CD4-positive, alpha-beta T cell (primary cell): ENCODE measurements at regions not wholly inside any gene's neighbourhood (a gene's known extent, or its start where the extent isn't known, plus 50 kb on each side); places are given as distances from the start of the nearest gene placed in this dataset.

Experiments used
- ATAC-seq: fragments of 200-7000 bp; cut with Tn5 transposase; one replicate; pipeline ENCODE4 v1.10.0; 2022; ENCODE audit warnings: mild to moderate bottlenecking; ENCODE audit not compliant: poor library complexity
- CTCF ChIA-PET: fragments of 350-600 bp; sonication (Branson Sonifier 250); formaldehyde crosslinking; loops from one replicate; lab custom pipeline; 2021; ENCODE audit warnings: antibody characterized with exemption, inconsistent platforms; lab: Charles Lee
- POLR2A ChIA-PET: fragments of 350-600 bp; sonication (Branson Sonifier 250); formaldehyde crosslinking; loops from one replicate; lab custom pipeline; 2021; ENCODE audit warnings: antibody characterized with exemption, inconsistent platforms; lab: Charles Lee
- DNase-seq, 14 experiments: peaks; one replicate each; pipeline ENCODE4 v3.0.0-alpha.2; 2013 to 2020; ENCODE audit warnings: mixed read lengths in 2 of 14
- H3K27ac ChIP-seq, 2 donors: one replicate each; pipeline versions ENCODE4 v1.5.1 to v1.7.0; 2013; ENCODE audit warnings: low read length in 2 of 2, low read depth in 1 of 2, mild to moderate bottlenecking in 1 of 2
- H3K27me3 ChIP-seq, 2 experiments: 1 replicate in 1 of 2; 2 replicates in 1 of 2; pipeline versions ENCODE4 v1.6.1 to v1.7.0; 2013; ENCODE audit warnings: low read length in 2 of 2, control low read depth in 1 of 2, mild to moderate bottlenecking in 1 of 2, moderate library complexity in 1 of 2; ENCODE audit not compliant: insufficient read depth in 2 of 2, control insufficient read depth in 1 of 2
- H3K36me3 ChIP-seq: one replicate; pipeline ENCODE4 v1.6.1; 2013; ENCODE audit warnings: low read length, control low read depth; ENCODE audit not compliant: insufficient read depth
- H3K4me1 ChIP-seq: one replicate; pipeline ENCODE4 v1.6.1; 2013; ENCODE audit warnings: low read length, control low read depth; ENCODE audit not compliant: insufficient read depth
- H3K4me3 ChIP-seq: one replicate; pipeline ENCODE4 v1.5.1; 2013; ENCODE audit warnings: mild to moderate bottlenecking, low read length, moderate library complexity
- H3K9me3 ChIP-seq, 2 experiments: 1 replicate in 1 of 2; 2 replicates in 1 of 2; pipeline versions ENCODE4 v1.6.1 to v1.7.0; 2013; ENCODE audit warnings: low read length in 2 of 2, mild to moderate bottlenecking in 2 of 2, control low read depth in 1 of 2, moderate library complexity in 1 of 2; ENCODE audit not compliant: control insufficient read depth in 1 of 2, insufficient read depth in 1 of 2
- H3K27ac Mint-ChIP-seq: one replicate; pipeline ENCODE4 v1.8.0; 2020; ENCODE audit warnings: mixed read lengths
- H3K27me3 Mint-ChIP-seq: one replicate; pipeline ENCODE4 v1.8.0; 2021; ENCODE audit warnings: mixed read lengths
- H3K36me3 Mint-ChIP-seq: one replicate; pipeline ENCODE4 v1.8.0; 2021; ENCODE audit warnings: low read depth, mixed read lengths
- H3K4me1 Mint-ChIP-seq: one replicate; pipeline ENCODE4 v1.8.0; 2021; ENCODE audit warnings: low read depth, mixed read lengths
- H3K4me3 Mint-ChIP-seq: one replicate; pipeline ENCODE4 v1.8.0; 2020; ENCODE audit warnings: mild to moderate bottlenecking, mixed read lengths
- H3K9me3 Mint-ChIP-seq: one replicate; pipeline ENCODE4 v1.8.0; 2020; ENCODE audit warnings: mixed read lengths
- intact Hi-C, 2 experiments: fragments of 100-400 bp; cut with DNase I in 1 of 2; cut with micrococcal nuclease in 1 of 2; formaldehyde crosslinking; loops; one replicate each; pipeline versions ENCODE4 v1.15.1 to v1.9.0; 2023 to 2025; cut with DNase I, micrococcal nuclease
- TF ChIP-seq, protein P1 (sequence below): fragments of 200-600 bp; IDR thresholded peaks from one replicate; pipeline ENCODE4 v1.8.0; 2022; ENCODE audit warnings: antibody characterized with exemption, mild to moderate bottlenecking

GRCh38 chr2:188851826-188852225, 122.3 kb upstream of the COL3A1 start:
- Histone ChIP-seq H3K27me3 (no peaks in the 10 kb centered on the region), H3K36me3 (no peaks in the 10 kb centered on the region), H3K9me3 (peaks cover 0 to 4% of the 10 kb centered on the region in 2 experiments), H3K4me3 (no peak overlapping the region), H3K27ac (no peak overlapping the region), H3K4me1 (no peaks in the 10 kb centered on the region)
- Mint-ChIP-seq H3K4me1 (no peaks in the 10 kb centered on the region), H3K36me3 (no peaks in the 10 kb centered on the region), H3K4me3 (no peak overlapping the region), H3K9me3 (peaks cover 4% of the 10 kb centered on the region), H3K27ac (no peak overlapping the region), H3K27me3 (no peaks in the 10 kb centered on the region)
- intact Hi-C loops: no loop called here
- ATAC-seq (no peak), DNase-seq (no peak)
- ChIA-PET POLR2A (no interaction called here), CTCF (no interaction called here)
- TF ChIP-seq, protein P1, sequence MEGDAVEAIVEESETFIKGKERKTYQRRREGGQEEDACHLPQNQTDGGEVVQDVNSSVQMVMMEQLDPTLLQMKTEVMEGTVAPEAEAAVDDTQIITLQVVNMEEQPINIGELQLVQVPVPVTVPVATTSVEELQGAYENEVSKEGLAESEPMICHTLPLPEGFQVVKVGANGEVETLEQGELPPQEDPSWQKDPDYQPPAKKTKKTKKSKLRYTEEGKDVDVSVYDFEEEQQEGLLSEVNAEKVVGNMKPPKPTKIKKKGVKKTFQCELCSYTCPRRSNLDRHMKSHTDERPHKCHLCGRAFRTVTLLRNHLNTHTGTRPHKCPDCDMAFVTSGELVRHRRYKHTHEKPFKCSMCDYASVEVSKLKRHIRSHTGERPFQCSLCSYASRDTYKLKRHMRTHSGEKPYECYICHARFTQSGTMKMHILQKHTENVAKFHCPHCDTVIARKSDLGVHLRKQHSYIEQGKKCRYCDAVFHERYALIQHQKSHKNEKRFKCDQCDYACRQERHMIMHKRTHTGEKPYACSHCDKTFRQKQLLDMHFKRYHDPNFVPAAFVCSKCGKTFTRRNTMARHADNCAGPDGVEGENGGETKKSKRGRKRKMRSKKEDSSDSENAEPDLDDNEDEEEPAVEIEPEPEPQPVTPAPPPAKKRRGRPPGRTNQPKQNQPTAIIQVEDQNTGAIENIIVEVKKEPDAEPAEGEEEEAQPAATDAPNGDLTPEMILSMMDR: no peak

DNA sequence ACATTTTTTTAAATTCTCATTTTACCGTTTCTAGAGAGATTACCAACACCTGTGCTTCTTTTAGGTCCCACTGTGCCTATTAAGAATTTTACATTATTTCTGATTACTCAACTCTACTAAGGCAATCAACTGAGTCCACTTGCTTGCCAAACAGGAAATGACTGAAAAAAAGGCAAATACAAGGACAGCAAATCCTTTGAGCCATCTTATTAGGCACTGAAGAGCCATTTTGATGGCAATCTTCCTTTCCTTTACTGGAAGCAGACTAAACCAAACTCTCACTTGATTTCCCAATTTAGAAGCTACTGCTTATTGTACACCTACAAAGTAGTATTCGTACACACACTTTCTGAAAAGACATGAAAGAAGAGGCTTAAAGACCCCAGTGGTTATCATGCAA, 121.4 kb upstream of the COL3A1 start:
- ATAC-seq (no peak), DNase-seq (no peak)
- Histone ChIP-seq H3K27me3 (no peaks in the 10 kb centered on the region), H3K9me3 (no peaks in the 10 kb centered on the region), H3K4me1 (no peaks in the 10 kb centered on the region), H3K36me3 (no peaks in the 10 kb centered on the region), H3K4me3 (no peak overlapping the region), H3K27ac (no peak overlapping the region)
- ChIA-PET POLR2A (no interaction called here), CTCF (no interaction called here)
- Mint-ChIP-seq H3K4me1 (no peaks in the 10 kb centered on the region), H3K4me3 (no peak overlapping the region), H3K9me3 (peaks cover 2% of the 10 kb centered on the region), H3K36me3 (no peaks in the 10 kb centered on the region), H3K27me3 (no peaks in the 10 kb centered on the region), H3K27ac (no peak overlapping the region)
- intact Hi-C loops: no loop called here
- TF ChIP-seq, protein P1: no peak

DNA sequence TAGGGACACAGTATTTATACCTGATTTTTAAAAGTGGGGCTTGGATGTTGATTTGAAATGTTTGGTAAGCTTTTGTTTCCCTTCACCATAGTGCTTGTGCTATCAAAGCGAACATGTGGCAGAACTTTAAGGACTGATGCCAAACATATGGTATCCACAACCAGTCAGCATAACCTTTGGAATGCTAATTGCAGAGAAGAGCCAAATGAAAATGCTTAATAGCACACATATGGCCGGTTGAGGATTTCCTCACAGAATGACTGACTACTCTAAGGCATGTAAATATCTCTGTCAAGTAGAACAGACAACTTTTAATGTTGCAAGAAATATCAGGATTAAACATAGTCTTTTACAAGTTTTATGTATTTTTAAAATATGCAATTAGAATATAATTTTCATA, 120.9 kb upstream of the COL3A1 start:
- TF ChIP-seq, protein P1: no peak
- Mint-ChIP-seq H3K27me3 (no peaks in the 10 kb centered on the region), H3K36me3 (no peaks in the 10 kb centered on the region), H3K27ac (no peak overlapping the region), H3K4me3 (no peak overlapping the region), H3K4me1 (no peaks in the 10 kb centered on the region), H3K9me3 (no peaks in the 10 kb centered on the region)
- H3K9me3 ChIP-seq: no peaks in the 10 kb centered on the region
- no peaks in the 10 kb centered on the region for H3K4me1 ChIP-seq
- no peak for DNase-seq
- H3K27ac ChIP-seq: no peak overlapping the region
- ATAC-seq: no peak
- CTCF ChIA-PET: no interaction called here
- H3K36me3 ChIP-seq: no peaks in the 10 kb centered on the region
- no peaks in the 10 kb centered on the region for H3K27me3 ChIP-seq
- POLR2A ChIA-PET: no interaction called here
- H3K4me3 ChIP-seq: no peak overlapping the region
- intact Hi-C loops: no loop called here
